Stimulated activated CD8-positive, alpha-beta memory T cell treated with anti-CD3 and anti-CD28 coated beads, Interleukin-15, amount 100 ng/mL, for 48 hours (primary cell): ENCODE measurements at regions not wholly inside any gene's neighbourhood (a gene's known extent, or its start where the extent isn't known, plus 50 kb on each side); places are given as distances from the start of the nearest gene placed in this dataset.

ENCODE experiments used
- DNase-seq, 2 donors: peaks; one replicate each; pipeline ENCODE4 v3.0.0-alpha.2; 2020; ENCODE audit warnings: low read depth in 2 of 2

GRCh38 chr22:47808886-47809620 lies 1046.6 kb downstream of the TBC1D22A start:
- no peak for DNase-seq

- DNase-seq = no peak
Observed at GRCh38 chr22:47808236-47808635, 1045.8 kb downstream of the TBC1D22A start.

GRCh38 chr22:47807506-47807905 lies 1045.1 kb downstream of the TBC1D22A start:
- no peak for DNase-seq

GRCh38 chr22:47806894-47807293 lies 1044.4 kb downstream of the TBC1D22A start:
- DNase-seq = no peak

GRCh38 chr22:47805394-47805935 lies 1043.0 kb downstream of the TBC1D22A start:
- DNase-seq = no peak

GRCh38 chr22:47804281-47804680 lies 1041.8 kb downstream of the TBC1D22A start:
- no peak for DNase-seq

- DNase-seq = no peak
Observed at GRCh38 chr22:47802421-47802820, 1040.0 kb downstream of the TBC1D22A start.

GRCh38 chr22:47801541-47802245 lies 1039.2 kb downstream of the TBC1D22A start:
- DNase-seq = no peak

GRCh38 chr22:47798229-47798628 lies 1035.8 kb downstream of the TBC1D22A start:
- no peak for DNase-seq

- no peak for DNase-seq
Observed at GRCh38 chr22:47797342-47797945, 1035.0 kb downstream of the TBC1D22A start.

- no peak for DNase-seq
Observed at GRCh38 chr22:47796128-47796908, 1033.9 kb downstream of the TBC1D22A start.

- DNase-seq = no peak
Observed at GRCh38 chr22:47795477-47796127, 1033.2 kb downstream of the TBC1D22A start.

- DNase-seq = no peak
Observed at GRCh38 chr22:47794851-47795250, 1032.4 kb downstream of the TBC1D22A start.

GRCh38 chr22:47793304-47794101 lies 1031.1 kb downstream of the TBC1D22A start:
- no peak for DNase-seq

- DNase-seq = no peak
Observed at GRCh38 chr22:47789171-47789570, 1026.7 kb downstream of the TBC1D22A start.

GRCh38 chr22:47788461-47788860 lies 1026.0 kb downstream of the TBC1D22A start:
- no peak for DNase-seq

GRCh38 chr22:47787501-47788227 lies 1025.2 kb downstream of the TBC1D22A start:
- no peak for DNase-seq

- no peak for DNase-seq
Observed at GRCh38 chr22:47786650-47787290, 1024.3 kb downstream of the TBC1D22A start.

- DNase-seq = no peak
Observed at GRCh38 chr22:47784991-47785390, 1022.5 kb downstream of the TBC1D22A start.
